ENCODE measurements at regions not wholly inside any gene's neighbourhood (a gene's known extent, or its start where the extent isn't known, plus 50 kb on each side); places are given as distances from the start of the nearest gene placed in this dataset.

DNA sequence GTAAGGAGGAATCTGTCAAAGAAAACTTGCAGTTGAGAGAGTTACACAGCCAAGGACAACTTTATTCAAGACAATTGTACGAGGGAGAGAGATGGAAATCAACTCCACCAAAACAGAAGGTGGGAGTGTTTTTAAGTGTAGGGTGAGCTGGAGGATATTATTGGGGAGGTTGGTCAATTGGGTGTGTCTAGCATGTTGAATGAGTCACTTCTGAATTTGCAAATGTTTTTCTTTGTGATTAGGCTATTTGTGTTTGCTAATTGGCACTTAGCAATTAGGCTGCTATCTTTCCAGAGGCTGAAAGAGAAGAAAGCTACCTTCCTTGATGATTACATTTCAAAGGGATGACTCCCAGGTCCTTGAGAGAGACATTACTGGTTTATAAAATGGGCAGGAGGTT lies 441.1 kb downstream of the MEI4 start:
- no peak overlapping the region for H3K4me2 ChIP-seq (ENCODE audit: low read depth, low read length, poor library complexity, severe bottlenecking)
- H3K79me2 ChIP-seq (ENCODE audit: insufficient read depth, low read length): no peaks in the 10 kb centered on the region
- no peak overlapping the region for H3K27ac ChIP-seq (ENCODE audit: low read depth, low read length)
- H3K4me3 ChIP-seq (ENCODE audit: insufficient read depth, low read length, poor library complexity, severe bottlenecking): no peak overlapping the region
- no peaks in the 10 kb centered on the region for H3K9me2 ChIP-seq (replicated peaks; ENCODE audit: insufficient read depth, low read length)
- H3K9ac ChIP-seq (ENCODE audit: low read length): no peak overlapping the region
- no peaks in the 10 kb centered on the region for H3K9me3 ChIP-seq (ENCODE audit: insufficient read depth, low read length)
- H4K20me1 ChIP-seq (ENCODE audit: low read depth, low read length): no peaks in the 10 kb centered on the region
- TF ChIP-seq EZH2phosphoT487 (conservative IDR thresholded peaks at IDR 0.05; ENCODE audit: low read length): no peak
- TF ChIP-seq, protein P1, sequence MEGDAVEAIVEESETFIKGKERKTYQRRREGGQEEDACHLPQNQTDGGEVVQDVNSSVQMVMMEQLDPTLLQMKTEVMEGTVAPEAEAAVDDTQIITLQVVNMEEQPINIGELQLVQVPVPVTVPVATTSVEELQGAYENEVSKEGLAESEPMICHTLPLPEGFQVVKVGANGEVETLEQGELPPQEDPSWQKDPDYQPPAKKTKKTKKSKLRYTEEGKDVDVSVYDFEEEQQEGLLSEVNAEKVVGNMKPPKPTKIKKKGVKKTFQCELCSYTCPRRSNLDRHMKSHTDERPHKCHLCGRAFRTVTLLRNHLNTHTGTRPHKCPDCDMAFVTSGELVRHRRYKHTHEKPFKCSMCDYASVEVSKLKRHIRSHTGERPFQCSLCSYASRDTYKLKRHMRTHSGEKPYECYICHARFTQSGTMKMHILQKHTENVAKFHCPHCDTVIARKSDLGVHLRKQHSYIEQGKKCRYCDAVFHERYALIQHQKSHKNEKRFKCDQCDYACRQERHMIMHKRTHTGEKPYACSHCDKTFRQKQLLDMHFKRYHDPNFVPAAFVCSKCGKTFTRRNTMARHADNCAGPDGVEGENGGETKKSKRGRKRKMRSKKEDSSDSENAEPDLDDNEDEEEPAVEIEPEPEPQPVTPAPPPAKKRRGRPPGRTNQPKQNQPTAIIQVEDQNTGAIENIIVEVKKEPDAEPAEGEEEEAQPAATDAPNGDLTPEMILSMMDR (IDR thresholded peaks at IDR 0.05; ENCODE audit: insufficient read depth, low read length, poor library complexity, severe bottlenecking): no peak
- no peaks in the 10 kb centered on the region for H3K36me3 ChIP-seq (ENCODE audit: low read length)
- H2AFZ ChIP-seq (ENCODE audit: low read depth, low read length, severe bottlenecking): no peak overlapping the region
- H3K27me3 ChIP-seq (ENCODE audit: low read length): no peaks in the 10 kb centered on the region
- no peaks in the 10 kb centered on the region for H3F3A ChIP-seq (ENCODE audit: insufficient read depth)

DNA sequence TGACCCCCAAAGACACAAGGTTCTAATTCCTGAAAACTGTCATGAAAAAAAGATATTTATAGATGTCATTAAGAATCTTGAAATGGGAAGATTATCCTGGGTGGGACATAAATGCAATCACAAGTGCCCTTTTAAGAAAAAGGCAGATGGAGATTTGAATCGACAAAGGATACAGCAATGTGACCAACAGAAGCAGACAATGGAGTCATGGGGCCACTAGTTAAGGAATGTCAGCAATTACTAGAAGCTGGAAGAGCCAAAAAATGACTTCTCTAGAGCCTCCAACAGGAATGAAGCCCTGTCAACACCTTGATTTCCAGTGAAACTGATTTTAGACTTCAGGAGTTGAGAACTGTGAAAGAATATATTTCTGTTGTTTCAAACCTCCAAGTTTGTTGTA lies 448.5 kb downstream of the MEI4 start:
- Histone ChIP-seq H3K9ac (ENCODE audit: low read length) (no peak overlapping the region), H4K20me1 (ENCODE audit: low read depth, low read length) (no peaks in the 10 kb centered on the region), H3K27me3 (ENCODE audit: low read length) (no peaks in the 10 kb centered on the region), H2AFZ (ENCODE audit: low read depth, low read length, severe bottlenecking) (no peak overlapping the region), H3F3A (ENCODE audit: insufficient read depth) (no peaks in the 10 kb centered on the region), H3K9me3 (ENCODE audit: insufficient read depth, low read length) (no peaks in the 10 kb centered on the region), H3K9me2 (replicated peaks; ENCODE audit: insufficient read depth, low read length) (no peaks in the 10 kb centered on the region), H3K27ac (ENCODE audit: low read depth, low read length) (no peak overlapping the region), H3K4me3 (ENCODE audit: insufficient read depth, low read length, poor library complexity, severe bottlenecking) (no peak overlapping the region), H3K79me2 (ENCODE audit: insufficient read depth, low read length) (no peaks in the 10 kb centered on the region), H3K36me3 (ENCODE audit: low read length) (no peaks in the 10 kb centered on the region), H3K4me2 (ENCODE audit: low read depth, low read length, poor library complexity, severe bottlenecking) (no peak overlapping the region)
- TF ChIP-seq EZH2phosphoT487 (conservative IDR thresholded peaks at IDR 0.05; ENCODE audit: low read length): no peak
- TF ChIP-seq, protein P1 (IDR thresholded peaks at IDR 0.05; ENCODE audit: insufficient read depth, low read length, poor library complexity, severe bottlenecking): no peak

DNA sequence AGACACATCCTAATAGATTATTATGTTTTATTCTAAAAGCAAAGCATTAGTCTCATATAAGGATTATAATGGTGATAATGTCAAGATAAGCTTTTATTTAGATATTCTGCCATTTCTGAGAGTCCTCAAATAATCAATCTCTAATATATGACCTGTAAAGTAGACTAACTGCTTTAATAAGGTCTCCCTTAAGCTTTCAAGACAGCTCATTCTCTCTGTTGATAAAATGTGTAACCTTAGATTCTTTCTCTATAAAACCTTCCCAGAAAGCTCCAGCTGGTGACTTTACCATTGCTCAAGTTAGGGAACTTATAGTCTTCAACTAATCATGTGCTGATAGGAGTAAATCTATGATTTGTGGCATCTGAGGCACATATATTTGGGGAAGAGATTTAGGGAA lies 457.8 kb downstream of the MEI4 start:
- H2AFZ ChIP-seq (ENCODE audit: low read depth, low read length, severe bottlenecking): no peak overlapping the region
- no peak overlapping the region for H3K4me3 ChIP-seq (ENCODE audit: insufficient read depth, low read length, poor library complexity, severe bottlenecking)
- H3F3A ChIP-seq (ENCODE audit: insufficient read depth): no peaks in the 10 kb centered on the region
- no peak overlapping the region for H3K9ac ChIP-seq (ENCODE audit: low read length)
- H3K9me2 ChIP-seq (replicated peaks; ENCODE audit: insufficient read depth, low read length): no peaks in the 10 kb centered on the region
- no peaks in the 10 kb centered on the region for H3K27me3 ChIP-seq (ENCODE audit: low read length)
- H3K9me3 ChIP-seq (ENCODE audit: insufficient read depth, low read length): no peaks in the 10 kb centered on the region
- H3K36me3 ChIP-seq (ENCODE audit: low read length): no peaks in the 10 kb centered on the region
- H3K79me2 ChIP-seq (ENCODE audit: insufficient read depth, low read length): no peaks in the 10 kb centered on the region
- no peak overlapping the region for H3K27ac ChIP-seq (ENCODE audit: low read depth, low read length)
- no peak overlapping the region for H3K4me2 ChIP-seq (ENCODE audit: low read depth, low read length, poor library complexity, severe bottlenecking)
- H4K20me1 ChIP-seq (ENCODE audit: low read depth, low read length): no peaks in the 10 kb centered on the region
- TF ChIP-seq EZH2phosphoT487 (conservative IDR thresholded peaks at IDR 0.05; ENCODE audit: low read length): no peak
- TF ChIP-seq, protein P1 (IDR thresholded peaks at IDR 0.05; ENCODE audit: insufficient read depth, low read length, poor library complexity, severe bottlenecking): no peak

All from SU-DHL-6 (cell line).